Liver (tissue), 8 donors: ENCODE measurements at regions not wholly inside any gene's neighbourhood (a gene's known extent, or its start where the extent isn't known, plus 50 kb on each side); places are given as distances from the start of the nearest gene placed in this dataset.
"Not testable (repeated sequence)": the region's sequence is repeated elsewhere in the genome, so short reads cannot be mapped to it uniquely, and the experiment has no call there.

Source experiments
- DNase-seq: peaks from one replicate; pipeline ENCODE4 v3.0.0-alpha.2; 2017; ENCODE audit warnings: low spot score
- H3K27ac ChIP-seq, 2 donors: one replicate each; pipeline ENCODE4 v1.7.0; 2013; ENCODE audit warnings: inconsistent platforms in 2 of 2, low read length in 2 of 2, control low read depth in 1 of 2, low read depth in 1 of 2, mild to moderate bottlenecking in 1 of 2
- H3K27me3 ChIP-seq, 4 donors: one replicate each; pipeline versions ENCODE4 v1.6.1 to v1.7.0; 2013; ENCODE audit warnings: low read length in 3 of 4, inconsistent platforms in 1 of 4, mild to moderate bottlenecking in 1 of 4, moderate library complexity in 1 of 4; ENCODE audit not compliant: control insufficient read depth in 4 of 4, insufficient read depth in 4 of 4
- H3K36me3 ChIP-seq, 4 donors: one replicate each; pipeline versions ENCODE4 v1.6.1 to v1.7.0; 2013; ENCODE audit warnings: low read length in 3 of 4, mild to moderate bottlenecking in 3 of 4, low read depth in 1 of 4, moderate library complexity in 1 of 4; ENCODE audit not compliant: control insufficient read depth in 4 of 4, insufficient read depth in 3 of 4
- H3K4me1 ChIP-seq, 4 donors: one replicate each; pipeline versions ENCODE4 v1.6.1 to v1.7.0; 2013; ENCODE audit warnings: low read length in 3 of 4, mild to moderate bottlenecking in 3 of 4, moderate library complexity in 1 of 4; ENCODE audit not compliant: control insufficient read depth in 4 of 4, insufficient read depth in 4 of 4
- H3K4me3 ChIP-seq, 3 donors: one replicate each; pipeline versions ENCODE4 v1.6.1 to v1.7.0; 2013; ENCODE audit warnings: low read length in 3 of 3, control low read depth in 1 of 3, low read depth in 1 of 3, mild to moderate bottlenecking in 1 of 3
- H3K9ac ChIP-seq, 2 donors: one replicate each; pipeline ENCODE4 v1.7.0; 2013; ENCODE audit warnings: low read length in 2 of 2, mild to moderate bottlenecking in 2 of 2, moderate library complexity in 2 of 2, control low read depth in 1 of 2, low read depth in 1 of 2
- H3K9me3 ChIP-seq, 4 donors: one replicate each; pipeline versions ENCODE4 v1.6.1 to v1.7.0; 2013; ENCODE audit warnings: low read length in 3 of 4; ENCODE audit not compliant: control insufficient read depth in 4 of 4
- ATF3 ChIP-seq: IDR thresholded peaks from 2 replicates; pipeline ENCODE4 v1.6.1; 2016; ENCODE audit warnings: antibody characterized with exemption
- CTCF ChIP-seq: fragments of 150-350 bp; IDR thresholded peaks from 2 replicates; pipeline ENCODE4 v1.5.1; 2017; ENCODE audit warnings: improper control_type of control experiment, low read depth, low read length; ENCODE audit not compliant: missing input control
- EGR1 ChIP-seq, 2 donors: IDR thresholded peaks; 2 replicates each; pipeline ENCODE4 v1.6.1; 2016 to 2018; ENCODE audit warnings: antibody characterized with exemption in 2 of 2, low read depth in 2 of 2
- FOXA1 ChIP-seq: IDR thresholded peaks from 2 replicates; pipeline ENCODE4 v1.6.1; 2016; ENCODE audit warnings: antibody characterized with exemption
- GABPA ChIP-seq, 2 donors: IDR thresholded peaks in 1 of 2; conservative IDR thresholded peaks in 1 of 2; 2 replicates each; pipeline ENCODE4 v1.6.1; 2016; ENCODE audit warnings: antibody characterized with exemption in 2 of 2, mild to moderate bottlenecking in 1 of 2, moderate library complexity in 1 of 2
- HNF4A ChIP-seq, 2 donors: conservative IDR thresholded peaks; 2 replicates each; pipeline ENCODE4 v1.6.1; 2016; ENCODE audit warnings: antibody characterized with exemption in 2 of 2, mild to moderate bottlenecking in 2 of 2
- HNF4G ChIP-seq: IDR thresholded peaks from 2 replicates; pipeline ENCODE4 v1.6.1; 2016; ENCODE audit warnings: antibody characterized with exemption
- JUND ChIP-seq, 2 donors: IDR thresholded peaks; 2 replicates each; pipeline ENCODE4 v1.6.1; 2016; ENCODE audit warnings: antibody characterized with exemption in 2 of 2
- MAX ChIP-seq: IDR thresholded peaks from 2 replicates; pipeline ENCODE4 v1.6.1; 2016; ENCODE audit warnings: antibody characterized with exemption
- NR2F2 ChIP-seq: IDR thresholded peaks from 2 replicates; pipeline ENCODE4 v1.6.1; 2016; ENCODE audit warnings: antibody characterized with exemption
- RAD21 ChIP-seq, 2 donors: IDR thresholded peaks; 2 replicates each; pipeline ENCODE4 v1.6.1; 2016; ENCODE audit warnings: antibody characterized with exemption in 2 of 2, mild to moderate bottlenecking in 2 of 2
- REST ChIP-seq: IDR thresholded peaks from 2 replicates; pipeline ENCODE4 v1.6.1; 2016; ENCODE audit warnings: antibody characterized with exemption, mild to moderate bottlenecking
- RXRA ChIP-seq, 2 donors: IDR thresholded peaks; 2 replicates each; pipeline ENCODE4 v1.6.1; 2017 to 2018; ENCODE audit warnings: antibody characterized with exemption in 2 of 2, mild to moderate bottlenecking in 1 of 2
- SP1 ChIP-seq: IDR thresholded peaks from 2 replicates; pipeline ENCODE4 v1.6.1; 2018; ENCODE audit warnings: antibody characterized with exemption, mild to moderate bottlenecking
- TAF1 ChIP-seq: conservative IDR thresholded peaks from 2 replicates; pipeline ENCODE4 v1.6.1; 2016; ENCODE audit warnings: antibody characterized with exemption, mild to moderate bottlenecking
- WGBS: extraction: QIAGEN DNeasy Blood & Tissue Kit; methylation state at CpG from one replicate; pipeline ENCODE4 v1.1.7; 2013; 5-methylcytosine and 5-hydroxymethylcytosine counted together
- donor health status: healthy.
- donor health status: healthy.
- donor health status: healthy.
- donor health status: healthy.
- donor health status: healthy.

DNA sequence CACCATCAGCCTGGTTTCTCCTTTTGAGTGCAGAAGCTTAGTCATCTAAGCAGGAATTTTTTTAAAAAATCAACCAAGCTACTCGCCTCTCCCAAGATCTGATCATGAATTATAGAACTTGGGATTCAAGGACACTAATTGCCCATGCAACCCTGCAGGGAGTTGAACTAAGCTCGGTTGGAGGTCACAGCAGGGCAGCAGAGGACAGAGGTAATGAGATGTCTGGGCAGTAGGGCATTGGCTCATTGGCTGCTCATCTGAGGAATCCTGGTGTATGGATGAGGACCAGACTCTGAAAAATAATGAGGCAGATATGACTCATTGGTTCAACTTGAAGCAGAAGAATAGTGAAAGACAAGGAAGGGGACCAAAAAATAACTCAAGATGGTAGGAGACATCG, 111.8 kb upstream of the TLE1 start:
- DNase-seq: no peak
- Histone ChIP-seq H3K9me3 (no peaks in the 10 kb centered on the region), H3K4me3 (no peak overlapping the region), H3K27ac (no peak overlapping the region), H3K36me3 (no peaks in the 10 kb centered on the region), H3K4me1 (no peaks in the 10 kb centered on the region), H3K9ac (no peak overlapping the region), H3K27me3 (no peaks in the 10 kb centered on the region)
- 73% methylated on average over 3 of the region's 3 CpGs for WGBS
- TF ChIP-seq ATF3: no peak

GRCh38 chr9:81804306-81804705, 115.0 kb upstream of the TLE1 start:
- Histone ChIP-seq H3K36me3 (no peaks in the 10 kb centered on the region), H3K4me3 (no peak overlapping the region), H3K9ac (no peak overlapping the region), H3K9me3 (no peaks in the 10 kb centered on the region), H3K4me1 (no peaks in the 10 kb centered on the region), H3K27ac (no peak overlapping the region), H3K27me3 (no peaks in the 10 kb centered on the region)
- 90% methylated on average over 5 of the region's 5 CpGs for WGBS
- no peak for DNase-seq
- TF ChIP-seq RXRA (IDR thresholded peaks at IDR 0.05): no peak
- no peak for TF ChIP-seq FOXA1

GRCh38 chr9:81811688-81812087, 116.5 kb upstream of the SPATA31D4 start:
- TF ChIP-seq RAD21 (IDR thresholded peaks at IDR 0.05) (peak in 1 of 2 donors; percentile 28), HNF4A (conservative IDR thresholded peaks at IDR 0.05) (peak; percentile 15 to 16), ATF3 (peak; percentile 80)
- not testable (repeated sequence) for H3K27me3 ChIP-seq, DNase-seq, H3K4me3 ChIP-seq, H3K9ac ChIP-seq, H3K9me3 ChIP-seq, H3K27ac ChIP-seq, H3K36me3 ChIP-seq
- peaks cover 0 to 23% (median 17%) of the 10 kb centered on the region in 4 donors for H3K4me1 ChIP-seq
- WGBS: 58% methylated on average over 3 of the region's 3 CpGs

DNA sequence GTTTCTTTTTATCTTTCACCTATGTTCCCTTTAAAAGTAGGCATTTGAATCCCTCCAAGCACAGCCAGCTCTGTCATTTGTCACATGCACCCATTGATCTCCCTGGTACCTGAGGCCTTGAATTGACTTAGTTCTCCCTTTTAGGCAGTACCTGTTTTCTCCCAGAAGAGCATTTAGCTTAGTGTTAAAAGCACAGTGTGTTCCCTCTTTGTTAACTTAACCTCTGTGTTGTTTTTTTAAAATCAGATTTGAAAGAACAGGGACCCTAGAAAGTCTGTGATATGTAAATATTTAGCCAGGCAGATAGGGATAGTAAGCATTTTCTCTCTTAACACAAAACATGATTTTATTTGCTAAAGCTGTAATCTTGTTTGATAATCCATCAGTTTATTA, 113.8 kb upstream of the SPATA31D4 start:
- Histone ChIP-seq H3K9me3 (no peaks in the 10 kb centered on the region), H3K27me3 (no peaks in the 10 kb centered on the region), H3K9ac (peak overlapping the region in 1 of 2 donors; percentile 49), H3K4me1 (peaks cover 0 to 24% (median 18%) of the 10 kb centered on the region in 4 donors), H3K4me3 (no peak overlapping the region), H3K27ac (peak overlapping the region; percentile 2 to 55), H3K36me3 (no peaks in the 10 kb centered on the region)
- no peak for DNase-seq
- peak; percentile 88 for TF ChIP-seq SP1
- peak; percentile 83 to 94 for TF ChIP-seq RXRA (IDR thresholded peaks at IDR 0.05)
- no peak for TF ChIP-seq ATF3
- no peak for TF ChIP-seq TAF1
- TF ChIP-seq REST: peak; percentile 40
- TF ChIP-seq HNF4G: no peak
- TF ChIP-seq HNF4A (conservative IDR thresholded peaks at IDR 0.05): peak; percentile 70 to 83
- TF ChIP-seq MAX: peak; percentile 88
- TF ChIP-seq FOXA1: peak; percentile 70
- TF ChIP-seq NR2F2: peak; percentile 55
- peak; percentile 42 to 81 for TF ChIP-seq JUND (IDR thresholded peaks at IDR 0.05)
- peak; percentile 24 for TF ChIP-seq CTCF
- peak in 1 of 2 donors; percentile 48 for TF ChIP-seq EGR1 (IDR thresholded peaks at IDR 0.05; ENCODE audit: low read depth in 2 of 2)
- TF ChIP-seq GABPA (IDR thresholded peaks at IDR 0.05 in 1 of 2, conservative IDR thresholded peaks at IDR 0.05 in 1 of 2): no peak
